ENCODE measurements at regions not wholly inside any gene's neighbourhood (a gene's known extent, or its start where the extent isn't known, plus 50 kb on each side); places are given as distances from the start of the nearest gene placed in this dataset.

GRCh38 chr6:56407883-56408410 lies 160.6 kb upstream of the COL21A1 start:
- Histone ChIP-seq H3K36me3 (ENCODE audit: control insufficient read depth, insufficient read depth, low read length) (no peaks in the 10 kb centered on the region), H3K27me3 (ENCODE audit: control insufficient read depth, insufficient read depth, low read length) (no peaks in the 10 kb centered on the region), H3K4me3 (ENCODE audit: low read depth, low read length) (no peak overlapping the region)
- FAIRE-seq (no peak), DNase-seq (ENCODE audit: low read depth) (no peak)
- no peak for TF ChIP-seq CTCF (IDR thresholded peaks at IDR 0.05; ENCODE audit: insufficient read depth, low read length, severe bottlenecking)

- FAIRE-seq = no peak
- Histone ChIP-seq H3K36me3 (ENCODE audit: control insufficient read depth, insufficient read depth, low read length) (no peaks in the 10 kb centered on the region), H3K4me3 (ENCODE audit: low read depth, low read length) (no peak overlapping the region), H3K27me3 (ENCODE audit: control insufficient read depth, insufficient read depth, low read length) (no peaks in the 10 kb centered on the region)
- no peak for TF ChIP-seq CTCF (IDR thresholded peaks at IDR 0.05; ENCODE audit: insufficient read depth, low read length, severe bottlenecking)
- no peak for DNase-seq (ENCODE audit: low read depth)
Measured at GRCh38 chr6:56406276-56407269, 159.2 kb upstream of the COL21A1 start.

GRCh38 chr6:56404599-56404998 lies 157.2 kb upstream of the COL21A1 start:
- no peak for TF ChIP-seq CTCF (IDR thresholded peaks at IDR 0.05; ENCODE audit: insufficient read depth, low read length, severe bottlenecking)
- FAIRE-seq = no peak
- DNase-seq (ENCODE audit: low read depth) = peak; percentile 12
- H3K4me3 ChIP-seq (ENCODE audit: low read depth, low read length) = no peak overlapping the region
- no peaks in the 10 kb centered on the region for H3K27me3 ChIP-seq (ENCODE audit: control insufficient read depth, insufficient read depth, low read length)
- no peaks in the 10 kb centered on the region for H3K36me3 ChIP-seq (ENCODE audit: control insufficient read depth, insufficient read depth, low read length)

- FAIRE-seq = no peak
- DNase-seq (ENCODE audit: low read depth) = no peak
- H3K27me3 ChIP-seq (ENCODE audit: control insufficient read depth, insufficient read depth, low read length) = no peaks in the 10 kb centered on the region
Measured at GRCh38 chr6:56403745-56404144, 156.4 kb upstream of the COL21A1 start.

GRCh38 chr6:56401477-56402070 lies 154.2 kb upstream of the COL21A1 start:
- H3K27me3 ChIP-seq (ENCODE audit: control insufficient read depth, insufficient read depth, low read length) = no peaks in the 10 kb centered on the region
- no peak for DNase-seq (ENCODE audit: low read depth)
- FAIRE-seq = no peak

More at GRCh38 chr6:56403745-56404144, 156.4 kb upstream of the COL21A1 start:
- H3K4me3 ChIP-seq (ENCODE audit: low read depth, low read length) = no peak overlapping the region
- H3K36me3 ChIP-seq (ENCODE audit: control insufficient read depth, insufficient read depth, low read length) = no peaks in the 10 kb centered on the region
- no peak for TF ChIP-seq CTCF (IDR thresholded peaks at IDR 0.05; ENCODE audit: insufficient read depth, low read length, severe bottlenecking)

More at GRCh38 chr6:56401477-56402070, 154.2 kb upstream of the COL21A1 start:
- H3K4me3 ChIP-seq (ENCODE audit: low read depth, low read length) = no peak overlapping the region
- H3K36me3 ChIP-seq (ENCODE audit: control insufficient read depth, insufficient read depth, low read length) = no peaks in the 10 kb centered on the region
- TF ChIP-seq CTCF (IDR thresholded peaks at IDR 0.05; ENCODE audit: insufficient read depth, low read length, severe bottlenecking) = no peak
